ENCODE measurements at regions not wholly inside any gene's neighbourhood (a gene's known extent, or its start where the extent isn't known, plus 50 kb on each side); places are given as distances from the start of the nearest gene placed in this dataset.

DNA sequence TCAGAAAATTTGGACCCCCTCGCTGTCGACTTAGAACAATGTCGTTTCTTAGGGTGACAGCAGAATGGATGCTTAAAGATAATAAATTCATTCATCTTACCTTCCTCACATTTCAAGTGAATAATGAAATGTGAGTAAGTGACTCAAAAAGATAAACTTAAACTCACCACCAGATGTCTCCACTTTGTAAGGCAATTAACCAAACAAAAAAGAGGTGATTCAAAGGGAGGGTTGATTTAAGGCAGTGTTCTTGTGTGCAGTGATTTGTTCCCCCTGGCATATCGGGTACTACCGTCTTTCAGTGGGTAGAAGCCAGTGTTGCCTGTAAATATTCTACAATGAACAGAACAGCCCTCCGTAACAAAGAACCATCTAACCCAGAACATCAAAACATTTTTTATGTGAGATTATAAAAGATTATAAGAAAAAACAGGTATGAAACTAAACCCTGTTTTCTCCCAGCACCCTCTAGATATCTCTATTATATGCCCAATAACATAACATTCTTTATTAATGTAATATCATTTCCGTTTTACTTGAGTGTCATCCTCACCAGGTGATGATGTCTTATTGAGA lies 589.7 kb downstream of the CBLN4 start:
- TF ChIP-seq, protein P1, sequence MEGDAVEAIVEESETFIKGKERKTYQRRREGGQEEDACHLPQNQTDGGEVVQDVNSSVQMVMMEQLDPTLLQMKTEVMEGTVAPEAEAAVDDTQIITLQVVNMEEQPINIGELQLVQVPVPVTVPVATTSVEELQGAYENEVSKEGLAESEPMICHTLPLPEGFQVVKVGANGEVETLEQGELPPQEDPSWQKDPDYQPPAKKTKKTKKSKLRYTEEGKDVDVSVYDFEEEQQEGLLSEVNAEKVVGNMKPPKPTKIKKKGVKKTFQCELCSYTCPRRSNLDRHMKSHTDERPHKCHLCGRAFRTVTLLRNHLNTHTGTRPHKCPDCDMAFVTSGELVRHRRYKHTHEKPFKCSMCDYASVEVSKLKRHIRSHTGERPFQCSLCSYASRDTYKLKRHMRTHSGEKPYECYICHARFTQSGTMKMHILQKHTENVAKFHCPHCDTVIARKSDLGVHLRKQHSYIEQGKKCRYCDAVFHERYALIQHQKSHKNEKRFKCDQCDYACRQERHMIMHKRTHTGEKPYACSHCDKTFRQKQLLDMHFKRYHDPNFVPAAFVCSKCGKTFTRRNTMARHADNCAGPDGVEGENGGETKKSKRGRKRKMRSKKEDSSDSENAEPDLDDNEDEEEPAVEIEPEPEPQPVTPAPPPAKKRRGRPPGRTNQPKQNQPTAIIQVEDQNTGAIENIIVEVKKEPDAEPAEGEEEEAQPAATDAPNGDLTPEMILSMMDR (conservative IDR thresholded peaks at IDR 0.05; ENCODE audit: low read depth, low read length), result peak; percentile 39
- no peak for TF ChIP-seq EZH2 (IDR thresholded peaks at IDR 0.05; ENCODE audit: borderline replicate concordance, low read depth, low read length, poor library complexity, severe bottlenecking)
